GM23248 (cell line): ENCODE measurements at regions not wholly inside any gene's neighbourhood (a gene's known extent, or its start where the extent isn't known, plus 50 kb on each side); places are given as distances from the start of the nearest gene placed in this dataset.

ENCODE experiments used
- DNase-seq: peaks from one replicate; pipeline ENCODE4 v3.0.0-alpha.2; 2015
- H2AFZ ChIP-seq: fragments of 200-600 bp; sonication (generic); 2 replicates; pipeline ENCODE4 v1.6.1; 2016; ENCODE audit warnings: antibody characterized with exemption
- H3F3A ChIP-seq: fragments of 200-600 bp; sonication (generic); 2 replicates; pipeline ENCODE4 v1.6.1; 2016; ENCODE audit warnings: mild to moderate bottlenecking, antibody characterized with exemption, mixed run types; ENCODE audit not compliant: insufficient read depth
- H3K27ac ChIP-seq: fragments of 200-600 bp; sonication (generic); 2 replicates; pipeline ENCODE4 v1.5.1; 2016; ENCODE audit warnings: mild to moderate bottlenecking
- H3K27me3 ChIP-seq: fragments of 200-600 bp; sonication (generic); replicated peaks from 2 replicates; pipeline ENCODE4 v1.6.1; 2016; ENCODE audit warnings: mild to moderate bottlenecking; ENCODE audit not compliant: insufficient read depth
- H3K36me3 ChIP-seq: fragments of 200-600 bp; sonication (generic); 2 replicates; pipeline ENCODE4 v1.6.1; 2016; ENCODE audit warnings: low read depth, mild to moderate bottlenecking
- H3K4me1 ChIP-seq: fragments of 200-600 bp; sonication (generic); 2 replicates; pipeline ENCODE4 v1.6.1; 2016; ENCODE audit warnings: mild to moderate bottlenecking; ENCODE audit not compliant: insufficient read depth
- H3K4me2 ChIP-seq: fragments of 200-600 bp; sonication (generic); one replicate; pipeline ENCODE4 v1.6.1; 2016; ENCODE audit warnings: mild to moderate bottlenecking; ENCODE audit not compliant: unreplicated experiment
- H3K4me3 ChIP-seq: fragments of 200-600 bp; sonication (generic); 2 replicates; pipeline ENCODE4 v1.5.1; 2016; ENCODE audit warnings: mild to moderate bottlenecking
- H3K79me2 ChIP-seq: fragments of 200-600 bp; sonication (generic); 2 replicates; pipeline ENCODE4 v1.6.1; 2016; ENCODE audit warnings: mild to moderate bottlenecking; ENCODE audit not compliant: insufficient read depth
- H3K9ac ChIP-seq: fragments of 200-600 bp; sonication (generic); 2 replicates; pipeline ENCODE4 v1.6.1; 2016; ENCODE audit warnings: mild to moderate bottlenecking
- H3K9me2 ChIP-seq: fragments of 200-600 bp; sonication (generic); 2 replicates; pipeline ENCODE4 v1.6.1; 2016; ENCODE audit warnings: mixed run types, mild to moderate bottlenecking, moderate library complexity; ENCODE audit not compliant: insufficient read depth
- H3K9me3 ChIP-seq: fragments of 200-600 bp; sonication (generic); one replicate; pipeline ENCODE4 v1.6.1; 2017; ENCODE audit warnings: low read depth
- H4K20me1 ChIP-seq: fragments of 200-600 bp; sonication (generic); 2 replicates; pipeline ENCODE4 v1.6.0; 2016; ENCODE audit not compliant: insufficient read depth
- EZH2 ChIP-seq: fragments of 200-600 bp; sonication (generic); IDR thresholded peaks from 2 replicates; pipeline ENCODE4 v1.6.1; 2018; ENCODE audit warnings: antibody characterized with exemption, mild to moderate bottlenecking; ENCODE audit not compliant: insufficient read depth, poor library complexity, severe bottlenecking
- EZH2phosphoT487 ChIP-seq: fragments of 200-600 bp; sonication (generic); IDR thresholded peaks from 2 replicates; pipeline ENCODE4 v1.6.1; 2018; ENCODE audit warnings: antibody characterized with exemption, moderate library complexity, mild to moderate bottlenecking, low read depth; ENCODE audit not compliant: insufficient read depth
- WGBS, 2 experiments: methylation state at CpG; one replicate each; pipeline ENCODE4 v1.1.6; 2015 to 2017; ENCODE audit warnings: low lambda C conversion rate in 2 of 2, low coverage in 1 of 2; ENCODE audit errors: missing lambda C conversion rate in 2 of 2; 5-methylcytosine and 5-hydroxymethylcytosine counted together
- in situ Hi-C: fragments of 300-500 bp; cut with MboI; formaldehyde crosslinking; loops from 2 replicates; pipeline ENCODE4 v1.15.0; 2020

DNA sequence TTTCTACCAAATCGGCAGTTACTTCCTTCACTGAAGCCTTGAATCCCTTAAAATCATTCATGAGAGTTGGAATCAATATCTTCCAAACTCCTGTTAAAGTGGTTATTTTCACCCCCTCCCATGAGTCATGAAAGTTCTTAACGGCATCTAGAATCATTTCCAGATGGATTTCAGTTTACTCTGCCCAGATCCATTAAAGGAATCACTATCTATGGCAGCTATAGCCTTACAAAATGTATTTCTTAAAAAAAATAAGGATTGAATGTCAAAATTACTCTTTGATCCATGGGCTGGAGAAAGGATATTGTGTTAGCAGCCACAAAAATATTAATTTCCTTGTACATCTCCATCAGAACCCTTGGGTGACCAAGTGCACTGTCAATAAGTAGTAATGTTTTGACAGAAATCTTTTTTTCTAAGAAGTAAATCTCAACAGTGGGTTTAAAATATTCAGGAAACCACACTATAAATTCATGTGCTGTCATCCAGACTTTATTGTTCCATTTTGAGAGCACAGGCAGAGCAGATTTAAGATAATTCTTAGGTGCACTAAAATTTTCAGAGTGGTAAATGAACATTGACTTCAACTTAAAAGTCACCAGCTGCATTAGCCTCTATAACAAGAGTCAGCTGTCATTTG lies 767.7 kb downstream of the DTWD2 start:
- no peaks in the 10 kb centered on the region for H3F3A ChIP-seq
- H3K79me2 ChIP-seq = no peaks in the 10 kb centered on the region
- WGBS, 2 experiments = 0 to 3% methylated on average over 2 of the region's 2 CpGs
- no peak overlapping the region for H2AFZ ChIP-seq
- H3K36me3 ChIP-seq = no peaks in the 10 kb centered on the region; the same call in 1 of the 2 replicates
- H3K9me3 ChIP-seq = no peaks in the 10 kb centered on the region
- no peaks in the 10 kb centered on the region for H4K20me1 ChIP-seq
- DNase-seq = peak; percentile 35
- H3K9me2 ChIP-seq = no peaks in the 10 kb centered on the region; the same call in 1 of the 2 replicates
- H3K27me3 ChIP-seq = no peaks in the 10 kb centered on the region
- H3K4me3 ChIP-seq = no peak overlapping the region
- no peak overlapping the region for H3K4me2 ChIP-seq
- no peak overlapping the region for H3K9ac ChIP-seq
- in situ Hi-C loops = no loop called here
- TF ChIP-seq EZH2phosphoT487 (no peak), EZH2 (no peak)
- H3K4me1 ChIP-seq = no peaks in the 10 kb centered on the region
- H3K27ac ChIP-seq = no peak overlapping the region

DNA sequence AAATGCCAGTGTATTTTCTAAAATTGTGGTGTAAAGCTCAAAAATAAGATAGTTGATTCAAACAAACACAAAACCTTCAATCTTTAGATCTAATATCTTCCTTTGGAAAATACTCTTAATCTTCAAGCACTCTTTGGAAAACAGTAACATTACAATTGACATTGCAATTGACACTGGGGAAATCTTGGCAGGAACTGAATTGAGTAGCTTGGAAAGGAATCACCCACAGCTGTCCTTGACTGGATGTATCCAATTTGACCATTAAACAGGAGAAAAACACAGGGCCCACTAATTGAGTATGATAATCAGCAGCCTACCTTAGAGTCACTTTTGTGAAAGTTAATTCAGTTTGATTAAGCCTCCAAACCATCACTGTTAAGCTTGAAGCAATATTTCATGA lies 776.7 kb downstream of the DTWD2 start:
- Histone ChIP-seq H3K4me2 (no peak overlapping the region), H3F3A (no peaks in the 10 kb centered on the region), H3K27ac (no peak overlapping the region), H3K4me3 (no peak overlapping the region), H3K36me3 (no peaks in the 10 kb centered on the region), H3K27me3 (no peaks in the 10 kb centered on the region), H3K9me2 (no peaks in the 10 kb centered on the region), H3K9me3 (no peaks in the 10 kb centered on the region), H3K79me2 (no peaks in the 10 kb centered on the region), H3K4me1 (no peaks in the 10 kb centered on the region), H2AFZ (no peak overlapping the region), H3K9ac (no peak overlapping the region), H4K20me1 (no peaks in the 10 kb centered on the region)
- TF ChIP-seq EZH2 = no peak
- no peak for TF ChIP-seq EZH2phosphoT487
- DNase-seq = no peak
- in situ Hi-C loops = no loop called here

DNA sequence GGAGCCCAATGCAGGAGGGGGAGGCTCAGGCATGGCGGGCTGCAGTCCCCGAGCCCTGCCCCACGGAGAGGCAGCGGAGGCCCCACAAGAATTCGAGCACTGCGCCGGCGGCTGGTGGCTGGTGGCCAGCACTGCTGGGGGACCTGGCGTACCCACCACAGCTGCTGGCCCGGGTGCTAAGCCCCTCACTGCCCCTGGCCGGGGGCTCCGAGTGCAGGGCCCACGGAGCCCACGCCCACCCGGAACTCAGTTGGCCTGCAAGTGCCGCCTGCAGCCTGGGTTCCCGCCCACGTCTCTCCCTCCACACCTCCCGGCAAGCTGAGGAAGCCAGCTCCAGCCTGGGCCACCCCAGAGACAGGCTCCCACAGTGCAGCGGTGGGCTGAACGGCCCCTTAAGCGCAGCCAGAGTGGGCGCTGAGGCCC lies 780.3 kb downstream of the DTWD2 start:
- no peaks in the 10 kb centered on the region for H3K79me2 ChIP-seq
- no peaks in the 10 kb centered on the region for H3K36me3 ChIP-seq
- H3K9me2 ChIP-seq = no peaks in the 10 kb centered on the region
- no peaks in the 10 kb centered on the region for H4K20me1 ChIP-seq
- H3K27ac ChIP-seq = no peak overlapping the region
- H3K9me3 ChIP-seq = peaks cover 4% of the 10 kb centered on the region
- in situ Hi-C loops = no loop called here
- no peak overlapping the region for H2AFZ ChIP-seq
- no peak overlapping the region for H3K4me3 ChIP-seq
- no peak overlapping the region for H3K4me2 ChIP-seq
- 73 to 78% methylated on average over 17 to 23 of the region's 23 CpGs for WGBS, 2 experiments
- H3F3A ChIP-seq = no peaks in the 10 kb centered on the region
- H3K27me3 ChIP-seq = no peaks in the 10 kb centered on the region
- H3K9ac ChIP-seq = no peak overlapping the region
- no peak for DNase-seq
- no peaks in the 10 kb centered on the region for H3K4me1 ChIP-seq
- TF ChIP-seq EZH2phosphoT487 = no peak
- TF ChIP-seq EZH2 = no peak

DNA sequence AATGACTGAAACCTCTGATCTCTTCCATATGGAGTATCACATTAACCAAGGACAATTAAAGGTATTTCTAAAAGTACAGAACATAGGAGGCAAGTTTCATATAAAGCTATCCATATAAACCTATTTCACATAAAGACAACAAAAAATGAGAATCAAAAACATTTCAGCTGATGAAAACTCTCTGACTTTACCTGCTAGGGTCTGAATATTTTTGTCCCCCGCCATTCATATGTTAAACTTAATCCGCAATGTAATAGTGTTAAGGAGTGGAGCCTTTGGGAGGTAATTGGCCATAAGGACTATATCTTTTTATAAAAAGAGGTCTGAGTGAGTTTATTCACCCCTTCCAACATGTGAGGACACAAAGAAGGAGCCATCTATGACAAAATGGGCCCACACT lies 788.5 kb downstream of the DTWD2 start:
- DNase-seq = no peak
- H3K9me2 ChIP-seq = no peaks in the 10 kb centered on the region
- no peaks in the 10 kb centered on the region for H3F3A ChIP-seq
- peaks cover 4% of the 10 kb centered on the region for H3K9me3 ChIP-seq
- H2AFZ ChIP-seq = no peak overlapping the region
- TF ChIP-seq EZH2 (no peak), EZH2phosphoT487 (no peak)
- H3K4me1 ChIP-seq = no peaks in the 10 kb centered on the region
- no peak overlapping the region for H3K4me2 ChIP-seq
- no peak overlapping the region for H3K4me3 ChIP-seq
- no peaks in the 10 kb centered on the region for H3K79me2 ChIP-seq
- no peaks in the 10 kb centered on the region for H3K27me3 ChIP-seq
- no peaks in the 10 kb centered on the region for H3K36me3 ChIP-seq
- H4K20me1 ChIP-seq = no peaks in the 10 kb centered on the region
- H3K27ac ChIP-seq = no peak overlapping the region
- H3K9ac ChIP-seq = no peak overlapping the region
- WGBS, 2 experiments = 74 to 84% methylated on average over 2 of the region's 2 CpGs
- in situ Hi-C loops = no loop called here

DNA sequence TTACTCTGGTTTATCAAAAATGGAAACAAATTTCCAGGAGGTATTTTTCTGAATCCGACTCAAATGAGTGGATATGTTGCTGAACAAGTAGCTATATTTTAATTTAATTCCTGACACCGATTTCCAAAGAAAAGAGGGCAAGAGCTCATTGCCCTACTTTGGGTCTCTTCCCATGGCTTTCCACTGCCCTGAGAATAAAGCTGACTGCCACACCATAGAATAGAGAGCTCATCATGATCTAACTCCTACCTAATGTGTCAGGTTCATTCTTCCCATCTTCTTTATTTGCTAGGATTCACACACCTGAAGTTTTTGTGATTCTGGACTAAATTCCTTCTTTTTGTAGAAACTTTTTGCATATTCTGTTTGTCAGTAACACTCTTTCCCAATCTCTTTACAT lies 792.1 kb downstream of the DTWD2 start:
- no peak overlapping the region for H3K27ac ChIP-seq
- no peak overlapping the region for H3K4me3 ChIP-seq
- TF ChIP-seq EZH2phosphoT487 (no peak), EZH2 (no peak)
- H3K36me3 ChIP-seq = no peaks in the 10 kb centered on the region
- H4K20me1 ChIP-seq = no peaks in the 10 kb centered on the region
- H3K27me3 ChIP-seq = no peaks in the 10 kb centered on the region
- no peaks in the 10 kb centered on the region for H3K9me3 ChIP-seq
- no peak for DNase-seq
- 68 to 72% methylated on average over 2 of the region's 2 CpGs for WGBS, 2 experiments
- no peaks in the 10 kb centered on the region for H3F3A ChIP-seq
- no peak overlapping the region for H3K4me2 ChIP-seq
- H3K4me1 ChIP-seq = no peaks in the 10 kb centered on the region
- no peaks in the 10 kb centered on the region for H3K79me2 ChIP-seq
- no peaks in the 10 kb centered on the region for H3K9me2 ChIP-seq
- in situ Hi-C loops = no loop called here
- no peak overlapping the region for H2AFZ ChIP-seq
- no peak overlapping the region for H3K9ac ChIP-seq
